ENCODE measurements at regions not wholly inside any gene's neighbourhood (a gene's known extent, or its start where the extent isn't known, plus 50 kb on each side); places are given as distances from the start of the nearest gene placed in this dataset.

- intact Hi-C loops (cut with micrococcal nuclease): no loop called here
- Histone ChIP-seq H3K36me3 (no peaks in the 10 kb centered on the region), H3K9me3 (replicated peaks) (peaks cover 5% of the 10 kb centered on the region), H3K4me1 (no peaks in the 10 kb centered on the region), H3K4me3 (no peak overlapping the region), H3K27ac (replicated peaks) (no peak overlapping the region), H3K27me3 (ENCODE audit: low read depth) (peaks cover 14% of the 10 kb centered on the region)
- TF ChIP-seq CTCF (IDR thresholded peaks at IDR 0.05; ENCODE audit: borderline replicate concordance): no peak
- no peak for DNase-seq
Observed at GRCh38 chr10:27437775-27438174, 66.3 kb upstream of the RAB18 start.

- DNase-seq: no peak
- intact Hi-C loops (cut with micrococcal nuclease): no loop called here
- TF ChIP-seq CTCF (IDR thresholded peaks at IDR 0.05; ENCODE audit: borderline replicate concordance): no peak
- H3K27ac ChIP-seq (replicated peaks): no peak overlapping the region
- no peaks in the 10 kb centered on the region for H3K36me3 ChIP-seq
- peaks cover 14% of the 10 kb centered on the region for H3K27me3 ChIP-seq (ENCODE audit: low read depth)
- no peak overlapping the region for H3K4me3 ChIP-seq
- no peaks in the 10 kb centered on the region for H3K4me1 ChIP-seq
- H3K9me3 ChIP-seq (replicated peaks): peaks cover 5% of the 10 kb centered on the region
Observed at GRCh38 chr10:27436710-27437109, 67.4 kb upstream of the RAB18 start.

- H3K27ac ChIP-seq (replicated peaks): no peak overlapping the region
- H3K4me1 ChIP-seq: no peaks in the 10 kb centered on the region
- H3K9me3 ChIP-seq (replicated peaks): peaks cover 5% of the 10 kb centered on the region
- no peak for TF ChIP-seq CTCF (IDR thresholded peaks at IDR 0.05; ENCODE audit: borderline replicate concordance)
- no peak for DNase-seq
- peaks cover 14% of the 10 kb centered on the region for H3K27me3 ChIP-seq (ENCODE audit: low read depth)
- H3K4me3 ChIP-seq: no peak overlapping the region
- intact Hi-C loops (cut with micrococcal nuclease): no loop called here
- H3K36me3 ChIP-seq: no peaks in the 10 kb centered on the region
Observed at GRCh38 chr10:27433976-27434375, 70.1 kb upstream of the RAB18 start.

- Histone ChIP-seq H3K27ac (replicated peaks) (no peak overlapping the region), H3K27me3 (ENCODE audit: low read depth) (no peaks in the 10 kb centered on the region), H3K4me1 (no peaks in the 10 kb centered on the region), H3K4me3 (no peak overlapping the region), H3K9me3 (replicated peaks) (peaks cover 13% of the 10 kb centered on the region), H3K36me3 (no peaks in the 10 kb centered on the region)
- TF ChIP-seq CTCF (IDR thresholded peaks at IDR 0.05; ENCODE audit: borderline replicate concordance): no peak
- no peak for DNase-seq
- intact Hi-C loops (cut with micrococcal nuclease): no loop called here
Observed at GRCh38 chr10:27426948-27427467, 77.1 kb upstream of the RAB18 start.

- peaks cover 9% of the 10 kb centered on the region for H3K9me3 ChIP-seq (replicated peaks)
- no peaks in the 10 kb centered on the region for H3K36me3 ChIP-seq
- H3K27ac ChIP-seq (replicated peaks): no peak overlapping the region
- no peak for TF ChIP-seq CTCF (IDR thresholded peaks at IDR 0.05; ENCODE audit: borderline replicate concordance)
- peaks cover 40% of the 10 kb centered on the region for H3K27me3 ChIP-seq (ENCODE audit: low read depth)
- no peaks in the 10 kb centered on the region for H3K4me1 ChIP-seq
- intact Hi-C loops (cut with micrococcal nuclease): no loop called here
- DNase-seq: no peak
- peak overlapping the region; percentile 17 for H3K4me3 ChIP-seq
Observed at GRCh38 chr10:27413831-27414348, 90.2 kb upstream of the RAB18 start.

All from left ventricle myocardium inferior (tissue), 1 donor.